ENCODE measurements at regions not wholly inside any gene's neighbourhood (a gene's known extent, or its start where the extent isn't known, plus 50 kb on each side); places are given as distances from the start of the nearest gene placed in this dataset.

DNA sequence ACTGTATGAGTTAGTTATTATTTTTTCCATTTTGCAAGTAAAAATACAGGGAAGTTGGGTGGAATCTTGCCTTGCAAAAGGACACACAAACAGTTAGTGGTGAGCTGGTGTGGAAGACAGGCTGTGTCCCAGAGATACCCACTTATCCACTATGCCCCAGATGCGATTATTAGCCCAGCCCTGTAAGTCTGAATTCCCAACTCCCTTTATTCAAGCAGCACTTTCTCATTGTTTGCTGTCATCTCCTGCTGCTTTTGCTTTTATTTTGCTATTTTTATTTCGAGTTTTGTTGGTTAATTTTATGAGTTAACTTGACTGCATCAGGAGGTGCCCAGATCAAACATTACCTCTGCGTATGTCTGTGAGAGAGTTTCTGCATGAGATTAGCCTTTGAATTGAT is 239.4 kb downstream of the DOK5 start:
- no peak for DNase-seq

- DNase-seq = no peak
Measured at GRCh38 chr20:54713727-54714126, 238.3 kb downstream of the DOK5 start.

DNA sequence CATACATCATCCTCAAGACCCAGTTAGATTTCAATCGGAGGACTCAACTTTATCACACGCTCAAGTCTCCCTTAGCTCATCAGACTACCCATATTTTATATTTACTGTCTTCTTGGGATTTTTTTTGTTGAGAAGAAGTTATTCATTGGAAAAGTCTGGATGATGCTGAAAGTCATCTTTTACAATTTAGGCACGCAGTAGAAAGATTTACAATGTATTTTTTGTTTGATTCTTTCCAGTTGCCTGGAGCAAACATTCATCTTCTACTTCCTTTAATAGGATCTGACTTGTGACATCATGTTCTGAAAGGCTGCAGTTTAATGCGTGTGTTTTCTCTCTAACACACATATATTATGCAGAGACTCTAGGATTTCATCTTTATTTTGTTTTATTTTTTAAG is 235.7 kb downstream of the DOK5 start:
- no peak for DNase-seq

DNA sequence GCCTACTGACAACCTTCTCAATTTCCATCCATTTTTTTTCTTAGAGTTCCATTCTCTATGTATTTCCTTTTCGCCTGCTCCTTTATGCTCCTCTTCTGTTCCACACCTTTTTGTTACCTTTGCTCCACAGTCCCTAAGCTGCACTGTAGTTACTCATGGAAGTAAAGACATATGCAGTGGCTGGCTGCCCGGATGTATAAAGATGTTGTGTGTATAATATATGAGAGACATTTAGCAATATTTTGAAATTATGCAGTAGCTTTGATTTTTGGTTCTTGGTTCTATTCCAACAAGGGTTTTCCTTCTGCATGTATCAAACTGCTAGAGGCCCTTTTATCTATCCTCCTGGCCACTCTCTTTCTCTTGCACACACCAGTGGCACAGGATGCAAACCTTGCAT is 234.9 kb downstream of the DOK5 start:
- no peak for DNase-seq

DNA sequence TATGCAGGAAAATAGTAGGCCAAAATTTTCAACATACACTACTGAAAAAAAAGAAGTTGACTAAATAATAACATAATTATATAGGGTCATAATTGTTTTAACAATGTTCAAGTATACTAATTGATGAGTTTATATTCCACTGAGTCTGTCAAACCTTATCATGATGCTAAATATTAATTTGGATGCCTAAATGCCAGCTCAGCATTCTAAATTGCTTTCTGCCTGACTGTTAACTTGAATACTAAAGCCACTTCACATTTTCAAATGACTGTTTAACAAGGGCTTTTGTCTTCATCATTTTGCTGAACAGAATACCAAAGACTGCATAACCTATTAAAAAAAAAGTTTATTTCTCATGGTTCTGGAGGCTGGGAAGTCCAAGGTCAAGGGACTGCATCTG is 232.8 kb downstream of the DOK5 start:
- no peak for DNase-seq

DNA sequence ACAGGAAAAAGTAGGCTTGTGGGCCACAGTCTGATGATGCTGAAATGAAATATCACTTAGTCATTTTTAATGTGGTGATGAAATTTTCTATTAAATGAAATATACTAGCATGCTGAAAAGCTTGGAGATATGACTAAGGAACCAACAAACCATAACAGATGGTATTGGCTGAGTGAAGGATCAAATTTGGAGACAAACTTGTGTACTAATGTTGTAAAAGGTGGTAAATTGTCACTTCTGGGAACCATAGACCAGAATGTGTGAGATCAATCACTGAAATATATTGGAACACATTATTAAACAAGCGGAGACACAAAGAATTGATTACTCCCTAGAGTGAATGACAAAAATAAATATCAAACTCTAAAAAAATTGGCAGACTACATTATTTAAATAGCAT is 232.4 kb downstream of the DOK5 start:
- no peak for DNase-seq

DNA sequence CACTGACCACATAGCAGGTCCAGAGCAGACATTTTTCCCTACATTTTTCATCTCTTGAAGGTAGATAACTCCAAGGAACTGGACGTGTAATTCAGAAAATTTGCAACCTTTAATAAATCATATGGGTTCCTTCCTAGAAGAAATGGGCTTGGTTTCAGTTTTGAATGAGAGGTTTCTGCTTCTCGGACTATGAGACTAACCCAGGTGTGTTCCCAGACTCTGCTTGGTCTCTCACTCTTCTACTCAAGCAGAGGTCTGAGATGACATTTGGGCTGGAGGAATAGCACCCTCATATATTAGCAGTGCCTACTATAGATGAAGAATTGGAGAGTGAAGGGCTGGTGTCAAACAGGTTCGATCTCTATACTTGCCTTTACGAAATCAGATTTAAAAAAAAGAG is 231.2 kb downstream of the DOK5 start:
- no peak for DNase-seq

DNA sequence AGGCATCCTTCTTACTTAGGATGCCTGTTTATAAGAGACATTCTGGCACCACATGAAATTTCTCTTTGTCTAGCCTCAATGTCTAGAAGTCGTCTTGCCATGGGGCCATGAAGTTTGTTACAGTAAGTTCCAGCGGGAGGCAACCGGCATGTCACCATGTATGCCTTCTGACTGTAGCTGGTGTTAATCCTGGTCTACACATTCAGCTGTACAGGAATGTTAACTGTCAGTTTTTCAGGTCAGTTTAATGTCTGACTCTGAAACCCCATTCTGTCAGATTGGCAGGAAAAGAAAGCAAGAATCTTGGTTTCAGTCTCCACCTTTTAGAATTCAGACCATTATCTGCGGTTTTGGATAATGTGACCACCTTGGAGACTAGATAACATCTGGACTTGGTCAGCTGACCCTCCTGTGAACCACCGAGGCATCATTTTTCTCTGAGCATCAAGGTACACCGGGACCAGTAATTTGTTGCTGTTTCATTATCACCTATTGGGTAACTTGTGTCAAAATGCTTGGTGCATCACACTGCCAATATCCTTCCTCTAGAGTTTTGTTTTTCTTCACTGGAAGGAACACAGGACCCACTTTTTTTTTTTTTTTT is 228.7 kb downstream of the DOK5 start:
- DNase-seq = no peak

Measured in NCI-H187 treated with DMSO at 0.1 percent for 48 hours (cell line).